Stimulated activated CD8-positive, alpha-beta memory T cell treated with anti-CD3 and anti-CD28 coated beads, Interleukin-4, amount 100 ng/mL, for 48 hours (primary cell): ENCODE measurements at regions not wholly inside any gene's neighbourhood (a gene's known extent, or its start where the extent isn't known, plus 50 kb on each side); places are given as distances from the start of the nearest gene placed in this dataset.

ENCODE experiments used
- DNase-seq: peaks from one replicate; pipeline ENCODE4 v3.0.0-alpha.2; 2020

GRCh38 chr11:23041001-23041503 lies 180.8 kb upstream of the CCDC179 start:
- DNase-seq: no peak

GRCh38 chr11:23058656-23059055 lies 198.4 kb upstream of the CCDC179 start:
- DNase-seq: no peak

- no peak for DNase-seq
These were observed 203.0 kb upstream of the CCDC179 start for GRCh38 chr11:23063276-23063675.

GRCh38 chr11:23078289-23078971 lies 218.2 kb upstream of the CCDC179 start:
- no peak for DNase-seq

- no peak for DNase-seq
These were observed 219.1 kb upstream of the CCDC179 start for GRCh38 chr11:23079382-23079813.

GRCh38 chr11:23087407-23087806 lies 227.1 kb upstream of the CCDC179 start:
- no peak for DNase-seq

GRCh38 chr11:23090659-23091058 lies 230.4 kb upstream of the CCDC179 start:
- no peak for DNase-seq

GRCh38 chr11:23095650-23096189 lies 235.4 kb upstream of the CCDC179 start:
- no peak for DNase-seq

- DNase-seq: no peak
These were observed 237.6 kb upstream of the CCDC179 start for GRCh38 chr11:23097891-23098290.

- DNase-seq: no peak
These were observed 239.0 kb upstream of the CCDC179 start for GRCh38 chr11:23099256-23099655.

GRCh38 chr11:23100726-23101125 lies 240.5 kb upstream of the CCDC179 start:
- no peak for DNase-seq

GRCh38 chr11:23103416-23103815 lies 243.1 kb upstream of the CCDC179 start:
- no peak for DNase-seq

- no peak for DNase-seq
These were observed 251.3 kb upstream of the CCDC179 start for GRCh38 chr11:23111527-23111926.

GRCh38 chr11:23112390-23112789 lies 252.1 kb upstream of the CCDC179 start:
- no peak for DNase-seq

- no peak for DNase-seq
These were observed 253.0 kb upstream of the CCDC179 start for GRCh38 chr11:23112987-23113886.

- no peak for DNase-seq
These were observed 253.6 kb upstream of the CCDC179 start for GRCh38 chr11:23113887-23114216.

- DNase-seq: no peak
These were observed 263.5 kb upstream of the CCDC179 start for GRCh38 chr11:23123753-23124152.

- no peak for DNase-seq
These were observed 264.0 kb upstream of the CCDC179 start for GRCh38 chr11:23124249-23124648.

- no peak for DNase-seq
These were observed 264.7 kb upstream of the CCDC179 start for GRCh38 chr11:23124996-23125395.

- DNase-seq: no peak
These were observed 267.4 kb upstream of the CCDC179 start for GRCh38 chr11:23127706-23128105.

- no peak for DNase-seq
These were observed 274.4 kb upstream of the CCDC179 start for GRCh38 chr11:23134627-23135026.

- no peak for DNase-seq
These were observed 278.5 kb upstream of the CCDC179 start for GRCh38 chr11:23138761-23139160.

- DNase-seq: no peak
These were observed 282.7 kb upstream of the CCDC179 start for GRCh38 chr11:23143022-23143421.

- no peak for DNase-seq
These were observed 291.5 kb upstream of the CCDC179 start for GRCh38 chr11:23151819-23152218.
